Chondrocyte (in vitro differentiated cells): ENCODE measurements at regions not wholly inside any gene's neighbourhood (a gene's known extent, or its start where the extent isn't known, plus 50 kb on each side); places are given as distances from the start of the nearest gene placed in this dataset.

Experiments used
- DNase-seq: peaks from one replicate; pipeline ENCODE4 v3.0.0; 2021; ENCODE audit warnings: mixed read lengths, low spot score
- H3K27ac Mint-ChIP-seq: one replicate; pipeline ENCODE4 v1.8.0; 2021; ENCODE audit warnings: mild to moderate bottlenecking, moderate library complexity, mixed read lengths; ENCODE audit not compliant: unreplicated experiment
- H3K27me3 Mint-ChIP-seq: 2 replicates; pipeline ENCODE4 v1.8.0; 2021; ENCODE audit warnings: low read depth, mixed read lengths
- H3K36me3 Mint-ChIP-seq: 2 replicates; pipeline ENCODE4 v1.8.0; 2021; ENCODE audit warnings: low read depth, mixed read lengths
- H3K4me1 Mint-ChIP-seq: 2 replicates; pipeline ENCODE4 v1.8.0; 2021; ENCODE audit warnings: low read depth, mild to moderate bottlenecking, mixed read lengths
- H3K4me3 Mint-ChIP-seq: one replicate; pipeline ENCODE4 v1.8.0; 2021; ENCODE audit warnings: mild to moderate bottlenecking, moderate library complexity, mixed read lengths; ENCODE audit not compliant: unreplicated experiment
- H3K9me3 Mint-ChIP-seq: 2 replicates; pipeline ENCODE4 v1.8.0; 2021; ENCODE audit warnings: low read depth, mixed read lengths
- TF ChIP-seq, protein P1 (sequence below): fragments of 200-600 bp; sonication (generic); IDR thresholded peaks from 2 replicates; pipeline ENCODE4 v1.5.0; 2021; ENCODE audit warnings: antibody characterized with exemption, mild to moderate bottlenecking, moderate library complexity

DNA sequence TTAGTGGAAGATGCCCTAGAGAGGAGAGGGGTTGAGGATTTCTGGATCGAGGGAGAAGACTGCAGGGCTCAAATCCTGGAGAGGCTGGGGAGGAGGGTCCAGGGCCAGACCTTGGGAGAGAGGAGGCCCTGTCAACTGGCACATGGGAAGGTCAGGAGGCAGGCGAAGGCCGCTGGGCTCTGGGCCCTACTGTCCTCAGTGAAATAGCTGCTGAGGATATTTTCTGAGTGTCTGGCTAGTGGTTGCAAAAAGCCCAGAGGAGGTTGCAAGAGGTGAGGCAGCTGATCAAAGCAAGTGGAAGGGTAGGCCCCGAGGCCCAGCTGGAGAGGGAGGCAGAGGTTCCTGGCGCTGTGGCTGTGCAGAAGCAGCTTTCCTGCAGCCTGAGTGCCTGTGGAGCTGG is 103.4 kb upstream of the MLN start:
- Mint-ChIP-seq H3K27ac (no peak overlapping the region), H3K9me3 (no peaks in the 10 kb centered on the region), H3K4me1 (no peaks in the 10 kb centered on the region), H3K4me3 (no peak overlapping the region), H3K36me3 (no peaks in the 10 kb centered on the region), H3K27me3 (peaks cover 32% of the 10 kb centered on the region)
- TF ChIP-seq, protein P1, sequence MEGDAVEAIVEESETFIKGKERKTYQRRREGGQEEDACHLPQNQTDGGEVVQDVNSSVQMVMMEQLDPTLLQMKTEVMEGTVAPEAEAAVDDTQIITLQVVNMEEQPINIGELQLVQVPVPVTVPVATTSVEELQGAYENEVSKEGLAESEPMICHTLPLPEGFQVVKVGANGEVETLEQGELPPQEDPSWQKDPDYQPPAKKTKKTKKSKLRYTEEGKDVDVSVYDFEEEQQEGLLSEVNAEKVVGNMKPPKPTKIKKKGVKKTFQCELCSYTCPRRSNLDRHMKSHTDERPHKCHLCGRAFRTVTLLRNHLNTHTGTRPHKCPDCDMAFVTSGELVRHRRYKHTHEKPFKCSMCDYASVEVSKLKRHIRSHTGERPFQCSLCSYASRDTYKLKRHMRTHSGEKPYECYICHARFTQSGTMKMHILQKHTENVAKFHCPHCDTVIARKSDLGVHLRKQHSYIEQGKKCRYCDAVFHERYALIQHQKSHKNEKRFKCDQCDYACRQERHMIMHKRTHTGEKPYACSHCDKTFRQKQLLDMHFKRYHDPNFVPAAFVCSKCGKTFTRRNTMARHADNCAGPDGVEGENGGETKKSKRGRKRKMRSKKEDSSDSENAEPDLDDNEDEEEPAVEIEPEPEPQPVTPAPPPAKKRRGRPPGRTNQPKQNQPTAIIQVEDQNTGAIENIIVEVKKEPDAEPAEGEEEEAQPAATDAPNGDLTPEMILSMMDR, result no peak
- no peak for DNase-seq

DNA sequence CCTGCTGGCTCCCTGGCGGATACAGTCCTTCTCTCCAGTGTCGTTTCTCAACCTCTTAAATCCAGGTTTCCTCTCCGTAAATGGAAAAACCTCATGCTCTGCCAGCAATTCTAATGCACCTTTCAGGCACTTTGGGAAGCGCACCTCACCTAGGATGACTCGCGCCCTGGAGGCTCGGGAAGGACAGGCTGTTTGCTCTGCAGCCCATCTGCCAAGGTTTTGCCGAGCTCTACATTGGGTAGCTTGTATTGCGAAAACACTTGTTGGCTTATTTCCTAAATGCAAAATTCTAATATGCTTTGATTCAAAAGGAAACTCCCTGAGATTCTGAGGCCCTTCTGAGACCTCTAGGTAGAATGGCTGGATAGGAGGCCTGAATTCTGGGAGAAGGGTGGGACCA is 102.6 kb upstream of the MLN start:
- H3K27ac Mint-ChIP-seq, result no peak overlapping the region
- H3K4me1 Mint-ChIP-seq, result no peaks in the 10 kb centered on the region
- no peaks in the 10 kb centered on the region for H3K9me3 Mint-ChIP-seq
- H3K4me3 Mint-ChIP-seq, result no peak overlapping the region
- TF ChIP-seq, protein P1, result no peak
- DNase-seq, result no peak
- peaks cover 40% of the 10 kb centered on the region for H3K27me3 Mint-ChIP-seq
- H3K36me3 Mint-ChIP-seq, result no peaks in the 10 kb centered on the region

GRCh38 chr6:33905071-33905609 is 101.3 kb upstream of the MLN start:
- Mint-ChIP-seq H3K27ac (no peak overlapping the region), H3K4me1 (no peaks in the 10 kb centered on the region), H3K27me3 (peaks cover 46% of the 10 kb centered on the region), H3K9me3 (no peaks in the 10 kb centered on the region), H3K4me3 (no peak overlapping the region), H3K36me3 (no peaks in the 10 kb centered on the region)
- TF ChIP-seq, protein P1, result no peak
- DNase-seq, result no peak

- Mint-ChIP-seq H3K4me1 (no peaks in the 10 kb centered on the region), H3K27ac (no peak overlapping the region), H3K27me3 (peaks cover 44% of the 10 kb centered on the region), H3K9me3 (no peaks in the 10 kb centered on the region), H3K36me3 (no peaks in the 10 kb centered on the region), H3K4me3 (no peak overlapping the region)
- DNase-seq, result no peak
- TF ChIP-seq, protein P1, result no peak
These were observed 100.9 kb upstream of the MLN start for GRCh38 chr6:33904747-33905065.

DNA sequence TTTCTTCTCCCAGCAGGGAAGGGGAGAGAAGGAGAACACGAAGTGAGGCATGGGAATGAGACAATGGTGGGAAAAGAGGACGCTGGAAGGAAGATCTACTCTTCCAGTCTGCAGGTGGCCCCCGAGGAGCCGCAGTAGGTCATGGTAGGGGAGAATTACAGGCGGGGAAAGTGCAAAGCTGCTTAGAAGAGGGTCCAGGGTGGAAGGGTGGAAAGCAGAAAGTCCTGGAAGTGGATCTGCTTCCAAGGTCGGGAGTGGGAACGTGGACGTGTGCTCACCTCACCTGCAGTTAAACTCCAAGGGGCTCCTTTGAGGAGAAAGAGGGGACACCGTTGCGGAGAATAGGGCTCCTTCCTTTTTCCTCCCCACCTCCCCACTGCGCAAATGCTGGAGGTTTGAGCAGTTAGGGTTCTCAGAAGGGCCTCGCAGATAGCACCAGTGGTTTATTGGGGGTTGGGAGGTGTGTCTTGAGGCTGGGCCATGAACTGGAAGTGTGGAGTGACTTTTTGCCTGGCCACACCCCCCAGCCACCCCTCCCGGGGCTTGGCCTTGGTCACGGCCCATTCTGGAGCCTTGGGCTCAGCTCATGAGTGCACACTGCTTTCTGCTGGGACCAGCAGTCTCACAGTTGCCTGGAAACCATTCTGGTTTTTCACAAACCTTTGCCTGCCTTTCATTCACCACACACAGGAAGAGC is 100.4 kb upstream of the MLN start:
- no peaks in the 10 kb centered on the region for H3K4me1 Mint-ChIP-seq

More for the DNA sequence above, 100.4 kb upstream of the MLN start:
- no peak for DNase-seq
- TF ChIP-seq, protein P1, result no peak
- no peaks in the 10 kb centered on the region for H3K36me3 Mint-ChIP-seq
- H3K27me3 Mint-ChIP-seq, result peaks cover 47% of the 10 kb centered on the region
- H3K27ac Mint-ChIP-seq, result no peak overlapping the region
- H3K4me3 Mint-ChIP-seq, result no peak overlapping the region
- no peaks in the 10 kb centered on the region for H3K9me3 Mint-ChIP-seq
